ENCODE measurements at regions not wholly inside any gene's neighbourhood (a gene's known extent, or its start where the extent isn't known, plus 50 kb on each side); places are given as distances from the start of the nearest gene placed in this dataset.

GRCh38 chr1:38127428-38127827, 80.8 kb upstream of the POU3F1 start:
- FAIRE-seq, result no peak
- no peak for TF ChIP-seq SPI1 (IDR thresholded peaks at IDR 0.05; ENCODE audit: low read depth, low read length)
- no peak for DNase-seq (ENCODE audit: insufficient read length, low spot score)

- TF ChIP-seq POU2F2 (IDR thresholded peaks at IDR 0.05; ENCODE audit: low read depth, low read length) (no peak), POLR2A (IDR thresholded peaks at IDR 0.05; ENCODE audit: low read depth, low read length) (no peak), PAX5 (IDR thresholded peaks at IDR 0.05; ENCODE audit: insufficient read depth, low read length, severe bottlenecking) (no peak), POLR2AphosphoS5 (IDR thresholded peaks at IDR 0.05; ENCODE audit: low read depth, low read length) (no peak), TAF1 (IDR thresholded peaks at IDR 0.05; ENCODE audit: low read depth, low read length) (no peak), SPI1 (IDR thresholded peaks at IDR 0.05; ENCODE audit: low read depth, low read length) (no peak)
- no peak for FAIRE-seq
- no peak for DNase-seq (ENCODE audit: insufficient read length, low spot score)
Observed at GRCh38 chr1:38126970-38127369, 80.4 kb upstream of the POU3F1 start.

GRCh38 chr1:38125837-38126520, 79.4 kb upstream of the POU3F1 start:
- TF ChIP-seq POLR2A (IDR thresholded peaks at IDR 0.05; ENCODE audit: low read depth, low read length) (no peak), POLR2AphosphoS5 (IDR thresholded peaks at IDR 0.05; ENCODE audit: low read depth, low read length) (no peak), SPI1 (IDR thresholded peaks at IDR 0.05; ENCODE audit: low read depth, low read length) (no peak), TAF1 (IDR thresholded peaks at IDR 0.05; ENCODE audit: low read depth, low read length) (no peak), POU2F2 (IDR thresholded peaks at IDR 0.05; ENCODE audit: low read depth, low read length) (no peak), PAX5 (IDR thresholded peaks at IDR 0.05; ENCODE audit: insufficient read depth, low read length, severe bottlenecking) (no peak)
- DNase-seq (ENCODE audit: insufficient read length, low spot score) (no peak), FAIRE-seq (no peak)

GRCh38 chr1:38125016-38125415, 78.4 kb upstream of the POU3F1 start:
- DNase-seq (ENCODE audit: insufficient read length, low spot score) (no peak), FAIRE-seq (no peak)
- no peak for TF ChIP-seq TAF1 (IDR thresholded peaks at IDR 0.05; ENCODE audit: low read depth, low read length)

- no peak for TF ChIP-seq POLR2A (IDR thresholded peaks at IDR 0.05; ENCODE audit: low read depth, low read length)
- no peak for TF ChIP-seq POLR2AphosphoS5 (IDR thresholded peaks at IDR 0.05; ENCODE audit: low read depth, low read length)
- TF ChIP-seq TAF1 (IDR thresholded peaks at IDR 0.05; ENCODE audit: low read depth, low read length), result no peak
- TF ChIP-seq SPI1 (IDR thresholded peaks at IDR 0.05; ENCODE audit: low read depth, low read length), result no peak
- no peak for TF ChIP-seq PAX5 (IDR thresholded peaks at IDR 0.05; ENCODE audit: insufficient read depth, low read length, severe bottlenecking)
- no peak for TF ChIP-seq POU2F2 (IDR thresholded peaks at IDR 0.05; ENCODE audit: low read depth, low read length)
- DNase-seq (ENCODE audit: insufficient read length, low spot score) (no peak), FAIRE-seq (no peak)
Observed at GRCh38 chr1:38123356-38124135, 77.0 kb upstream of the POU3F1 start.

- DNase-seq (ENCODE audit: insufficient read length, low spot score), result no peak
- TF ChIP-seq SPI1 (IDR thresholded peaks at IDR 0.05; ENCODE audit: low read depth, low read length) (no peak), PAX5 (IDR thresholded peaks at IDR 0.05; ENCODE audit: insufficient read depth, low read length, severe bottlenecking) (no peak), POU2F2 (IDR thresholded peaks at IDR 0.05; ENCODE audit: low read depth, low read length) (no peak), TAF1 (IDR thresholded peaks at IDR 0.05; ENCODE audit: low read depth, low read length) (no peak), POLR2A (IDR thresholded peaks at IDR 0.05; ENCODE audit: low read depth, low read length) (no peak), POLR2AphosphoS5 (IDR thresholded peaks at IDR 0.05; ENCODE audit: low read depth, low read length) (no peak)
- FAIRE-seq, result no peak
Observed at GRCh38 chr1:38121231-38121680, 74.7 kb upstream of the POU3F1 start.

GRCh38 chr1:38120552-38121230, 74.1 kb upstream of the POU3F1 start:
- no peak for TF ChIP-seq SPI1 (IDR thresholded peaks at IDR 0.05; ENCODE audit: low read depth, low read length)
- no peak for TF ChIP-seq POU2F2 (IDR thresholded peaks at IDR 0.05; ENCODE audit: low read depth, low read length)
- TF ChIP-seq PAX5 (IDR thresholded peaks at IDR 0.05; ENCODE audit: insufficient read depth, low read length, severe bottlenecking), result no peak
- no peak for TF ChIP-seq POLR2A (IDR thresholded peaks at IDR 0.05; ENCODE audit: low read depth, low read length)
- no peak for TF ChIP-seq TAF1 (IDR thresholded peaks at IDR 0.05; ENCODE audit: low read depth, low read length)
- no peak for TF ChIP-seq POLR2AphosphoS5 (IDR thresholded peaks at IDR 0.05; ENCODE audit: low read depth, low read length)
- DNase-seq (ENCODE audit: insufficient read length, low spot score), result no peak
- FAIRE-seq, result no peak

- FAIRE-seq, result no peak
- TF ChIP-seq TAF1 (IDR thresholded peaks at IDR 0.05; ENCODE audit: low read depth, low read length) (no peak), POLR2AphosphoS5 (IDR thresholded peaks at IDR 0.05; ENCODE audit: low read depth, low read length) (no peak), POU2F2 (IDR thresholded peaks at IDR 0.05; ENCODE audit: low read depth, low read length) (no peak), SPI1 (IDR thresholded peaks at IDR 0.05; ENCODE audit: low read depth, low read length) (no peak), POLR2A (IDR thresholded peaks at IDR 0.05; ENCODE audit: low read depth, low read length) (no peak), PAX5 (IDR thresholded peaks at IDR 0.05; ENCODE audit: insufficient read depth, low read length, severe bottlenecking) (no peak)
Observed at GRCh38 chr1:38118976-38119375, 72.4 kb upstream of the POU3F1 start.

GRCh38 chr1:38117444-38117887, 70.9 kb upstream of the POU3F1 start:
- TF ChIP-seq TAF1 (IDR thresholded peaks at IDR 0.05; ENCODE audit: low read depth, low read length), result no peak
- TF ChIP-seq POLR2AphosphoS5 (IDR thresholded peaks at IDR 0.05; ENCODE audit: low read depth, low read length), result no peak
- no peak for TF ChIP-seq POU2F2 (IDR thresholded peaks at IDR 0.05; ENCODE audit: low read depth, low read length)
- TF ChIP-seq SPI1 (IDR thresholded peaks at IDR 0.05; ENCODE audit: low read depth, low read length), result no peak
- TF ChIP-seq PAX5 (IDR thresholded peaks at IDR 0.05; ENCODE audit: insufficient read depth, low read length, severe bottlenecking), result no peak
- TF ChIP-seq POLR2A (IDR thresholded peaks at IDR 0.05; ENCODE audit: low read depth, low read length), result no peak
- FAIRE-seq (no peak), DNase-seq (ENCODE audit: insufficient read length, low spot score) (no peak)

More at GRCh38 chr1:38118976-38119375, 72.4 kb upstream of the POU3F1 start:
- DNase-seq (ENCODE audit: insufficient read length, low spot score), result no peak

Data from GM12891 (cell line).